HG02642 (cell line): ENCODE measurements at regions not wholly inside any gene's neighbourhood (a gene's known extent, or its start where the extent isn't known, plus 50 kb on each side); places are given as distances from the start of the nearest gene placed in this dataset.

Source experiments
- ATAC-seq: cut with Tn5 transposase; IDR thresholded peaks from one replicate; pipeline ENCODE4 v1.9.1; 2021; ENCODE audit warnings: mild to moderate bottlenecking; ENCODE audit not compliant: unreplicated experiment, poor library complexity

DNA sequence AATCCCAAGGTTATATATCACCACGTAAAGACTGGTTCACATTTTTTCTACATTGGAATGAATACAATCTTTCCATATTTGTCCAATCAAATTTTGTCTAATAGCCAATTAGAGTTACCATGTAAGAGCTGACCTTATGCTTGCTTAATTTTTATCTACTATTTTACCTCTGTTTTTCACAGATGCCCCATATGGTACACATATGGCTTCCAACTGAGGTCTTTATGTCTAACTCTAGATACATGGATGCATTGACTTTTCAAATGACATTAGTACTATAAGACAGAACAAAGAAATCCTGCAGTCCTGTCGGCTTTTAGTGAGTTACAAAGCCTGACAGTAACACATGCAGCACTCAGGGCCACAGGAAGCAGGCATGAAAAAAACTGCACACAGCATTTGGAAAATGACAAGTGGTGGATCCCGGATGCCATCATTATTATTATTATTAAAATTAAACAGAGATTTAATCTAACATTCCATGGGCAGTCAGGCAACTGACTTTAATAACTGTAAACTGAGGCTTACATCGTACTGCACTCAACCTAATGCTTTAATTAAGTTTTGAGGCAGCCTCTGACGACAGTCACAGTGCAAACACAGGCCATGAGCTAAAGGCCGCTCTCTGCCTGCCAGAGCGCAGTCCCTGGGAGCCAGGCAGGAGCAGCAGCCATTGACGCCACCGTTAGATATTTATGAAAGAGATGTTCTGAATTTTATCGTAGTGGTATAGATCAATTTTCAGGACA lies 113.9 kb upstream of the TMCO5A start:
- no peak for ATAC-seq

DNA sequence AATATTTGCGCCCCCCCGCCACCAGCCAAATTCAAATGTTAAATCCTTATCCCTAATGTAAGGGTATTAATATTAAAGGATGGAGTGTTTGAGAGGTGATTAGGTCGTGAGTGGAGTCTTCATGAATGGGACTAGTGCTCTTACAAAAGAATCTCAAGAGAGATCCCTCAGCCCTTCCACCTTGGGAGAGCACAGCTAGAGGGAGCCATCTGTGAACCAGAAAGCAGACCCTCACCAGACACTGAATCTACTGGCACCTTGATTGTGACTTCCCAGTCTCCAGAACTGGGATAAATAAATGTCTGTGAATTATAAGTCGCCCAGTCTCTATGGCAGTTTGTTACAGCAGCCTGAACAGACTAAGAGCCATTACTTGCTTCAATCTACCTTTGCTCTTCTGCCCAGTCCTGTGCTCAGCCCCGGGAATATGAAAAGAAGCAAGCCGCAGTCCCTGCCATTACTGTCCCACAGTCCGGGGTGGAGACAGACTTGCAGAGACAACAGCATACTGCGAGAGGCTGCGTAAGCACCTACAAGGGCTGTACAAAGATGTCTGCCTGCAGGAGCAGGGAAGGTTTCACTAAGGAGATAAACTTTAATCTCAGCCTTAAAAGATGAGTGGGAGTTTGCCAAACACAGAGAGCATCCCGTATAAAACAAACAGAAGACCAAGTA lies 110.7 kb upstream of the TMCO5A start:
- no peak for ATAC-seq

DNA sequence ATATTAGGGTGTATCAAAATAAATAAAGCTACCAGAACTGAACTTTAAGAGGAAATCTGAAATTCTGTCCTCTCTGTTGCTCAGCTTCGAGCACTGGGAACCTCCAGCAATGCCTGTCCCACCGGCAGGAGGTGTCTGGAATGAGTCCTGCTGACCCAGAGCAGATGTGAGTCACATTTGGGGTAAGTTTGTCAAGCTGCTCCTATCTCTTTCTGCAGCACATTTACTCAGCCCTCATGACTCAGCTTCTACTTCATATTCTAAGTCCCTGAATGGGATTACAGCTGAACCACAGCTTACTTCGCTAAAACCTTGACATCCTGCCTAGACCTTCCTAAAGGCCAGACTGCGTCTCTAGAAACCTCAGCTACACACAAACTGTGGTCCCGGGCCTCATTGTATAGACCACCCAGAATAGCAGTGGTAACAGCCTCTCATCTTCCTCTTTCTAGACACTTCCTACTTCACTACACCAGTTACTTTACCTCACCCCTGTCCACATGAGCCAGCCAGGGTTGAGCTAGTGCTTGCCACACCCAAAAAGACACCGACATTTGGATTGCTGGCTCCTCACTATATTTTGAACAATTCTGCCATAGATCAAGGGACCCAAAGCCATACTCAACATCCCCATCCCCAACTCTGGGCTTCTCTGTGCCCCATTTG lies 109.6 kb upstream of the TMCO5A start:
- no peak for ATAC-seq

DNA sequence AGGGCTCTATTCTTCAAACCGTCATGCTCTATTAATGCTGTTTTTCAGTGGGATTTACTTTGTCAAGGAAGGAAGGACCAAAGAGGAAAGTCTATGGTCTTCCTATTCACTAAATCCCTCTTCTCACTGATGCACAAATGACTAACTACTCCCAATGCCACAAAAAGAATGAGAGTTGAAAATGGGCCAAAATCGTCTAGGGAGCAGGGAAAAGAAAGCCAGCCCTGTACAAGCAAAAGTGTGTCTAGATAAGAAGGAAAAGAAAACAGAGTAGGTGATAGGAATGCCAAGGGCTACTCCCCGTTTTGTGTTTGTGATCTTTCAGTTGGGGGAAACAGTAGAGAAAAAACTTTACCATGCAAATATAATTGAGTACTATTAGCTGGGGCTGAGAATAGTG lies 97.2 kb upstream of the TMCO5A start:
- no peak for ATAC-seq

DNA sequence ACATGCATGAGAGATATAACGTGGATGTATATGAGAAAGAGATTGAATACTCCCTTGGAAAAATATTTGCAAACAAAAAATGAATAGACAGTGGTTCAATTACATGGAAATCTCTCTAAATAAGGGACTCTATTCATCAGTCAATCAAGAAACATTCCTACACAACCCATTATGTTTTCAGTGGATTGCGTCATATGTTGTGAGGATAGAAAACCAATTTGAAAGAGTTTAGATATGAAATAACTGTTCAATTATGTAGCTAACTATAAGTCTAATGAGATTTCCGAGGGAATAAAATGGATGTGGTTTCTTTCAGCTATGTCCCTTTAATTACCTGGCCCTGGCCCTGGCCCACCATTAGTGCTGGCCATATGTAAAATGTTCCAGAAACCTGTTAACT lies 86.7 kb upstream of the TMCO5A start:
- no peak for ATAC-seq

DNA sequence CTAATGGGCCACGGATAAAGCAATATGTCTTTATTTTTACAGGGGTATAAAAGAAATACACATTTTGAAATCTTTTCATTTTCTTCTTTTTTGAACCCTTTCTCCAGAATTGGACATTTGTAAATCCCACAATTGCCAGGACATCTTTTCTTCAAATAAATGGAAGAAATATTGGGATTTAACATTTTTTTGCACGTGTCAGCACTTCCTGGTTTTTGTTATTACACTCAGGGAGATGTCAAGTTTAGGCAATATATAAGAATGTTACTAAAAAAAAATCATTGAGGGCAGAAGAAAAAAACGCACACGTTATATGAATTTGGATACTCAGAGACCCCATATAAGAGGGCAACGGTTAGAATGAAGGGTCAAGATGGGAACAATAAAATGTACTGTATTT lies 78.3 kb upstream of the TMCO5A start:
- ATAC-seq, result no peak

DNA sequence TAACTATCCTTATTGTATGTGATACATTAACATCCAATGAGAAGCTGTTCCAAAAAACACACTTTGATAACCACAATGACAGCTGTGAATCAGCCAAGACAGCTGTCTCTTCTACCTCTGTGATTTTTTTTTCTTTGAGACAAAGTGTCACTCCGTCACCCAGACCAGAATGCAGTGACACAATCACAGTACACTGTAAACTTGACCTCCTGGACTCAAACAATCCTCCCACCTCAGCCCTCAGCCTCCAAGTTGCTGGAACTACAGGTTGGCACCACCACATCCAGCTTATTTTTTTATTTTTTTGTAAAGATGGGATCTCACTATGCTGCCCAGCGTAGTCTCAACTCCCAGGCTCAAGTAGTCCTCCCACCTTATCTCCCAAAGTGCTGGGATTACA lies 73.5 kb upstream of the TMCO5A start:
- no peak for ATAC-seq

DNA sequence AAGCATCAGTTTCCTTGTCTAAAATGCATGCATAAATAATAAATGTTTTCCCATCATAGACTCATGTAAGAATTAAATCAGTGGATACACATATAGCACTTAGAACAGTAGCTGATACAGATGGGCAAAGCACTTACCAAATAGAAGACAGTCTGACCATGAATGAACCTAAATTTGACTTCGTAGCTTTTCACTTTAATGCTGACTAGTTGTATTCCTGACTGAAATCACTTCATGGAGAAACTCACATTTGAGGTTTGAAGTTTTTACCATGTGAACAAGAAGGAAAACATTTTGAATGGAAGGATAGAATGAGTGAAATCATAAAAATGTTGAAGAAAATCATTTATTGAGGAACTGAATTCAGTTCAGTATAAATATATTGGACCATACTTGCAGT lies 68.8 kb upstream of the TMCO5A start:
- ATAC-seq, result no peak

DNA sequence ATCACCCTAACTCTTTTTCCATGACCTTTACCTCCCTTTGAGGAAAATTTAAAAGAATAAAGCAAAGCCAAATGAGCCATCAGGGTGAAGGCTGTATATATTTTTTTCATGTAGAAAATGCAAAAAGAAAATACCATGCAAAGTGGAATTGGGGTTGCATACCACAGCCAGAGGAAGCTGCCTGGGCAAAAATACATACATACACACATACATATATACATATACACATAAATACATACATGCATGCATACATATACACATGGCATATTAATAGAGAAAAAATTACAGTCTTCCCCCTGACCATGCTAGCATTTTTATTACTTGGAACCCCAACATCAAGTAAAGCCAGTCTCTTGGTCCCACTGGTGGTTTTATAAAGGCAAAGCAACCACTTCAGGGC lies 63.7 kb upstream of the TMCO5A start:
- no peak for ATAC-seq

DNA sequence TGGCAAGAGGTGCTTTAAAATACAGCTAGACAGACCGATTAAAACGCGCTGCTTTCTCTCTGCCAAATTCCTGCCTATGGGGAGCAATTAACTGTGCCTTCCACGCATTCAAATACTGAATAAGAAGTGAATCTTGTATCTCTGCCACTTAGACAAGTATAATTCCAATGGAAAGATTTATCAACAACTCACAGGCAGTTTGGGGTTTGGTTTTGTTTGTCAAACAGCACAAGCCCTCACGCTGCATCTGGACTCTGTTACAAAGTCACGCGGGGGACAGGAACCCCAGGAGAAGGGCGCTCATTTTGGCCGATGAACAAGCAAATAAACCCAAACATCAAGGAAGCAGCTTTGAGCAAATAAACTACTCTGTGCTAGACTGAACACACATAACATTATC lies 61.8 kb upstream of the TMCO5A start:
- ATAC-seq, result no peak

DNA sequence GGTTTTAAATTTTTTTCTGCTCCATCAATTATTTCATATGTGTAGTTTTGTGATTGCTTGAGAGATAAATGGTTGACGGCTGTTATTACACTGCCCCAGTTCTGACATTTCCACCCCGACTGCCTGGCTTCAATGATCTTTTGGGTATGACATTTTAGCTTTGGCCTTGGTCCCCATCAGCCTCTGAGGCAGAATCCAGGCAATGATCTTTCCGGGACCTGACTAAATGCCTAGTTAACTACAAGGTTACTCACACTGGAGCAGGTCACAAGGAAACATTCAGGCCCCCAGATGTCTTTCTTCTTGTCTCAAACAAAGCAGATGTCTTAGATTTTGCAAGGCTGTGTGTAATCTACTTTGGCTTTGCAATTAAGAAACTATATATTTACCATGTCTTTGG lies 61.1 kb upstream of the TMCO5A start:
- ATAC-seq, result no peak

DNA sequence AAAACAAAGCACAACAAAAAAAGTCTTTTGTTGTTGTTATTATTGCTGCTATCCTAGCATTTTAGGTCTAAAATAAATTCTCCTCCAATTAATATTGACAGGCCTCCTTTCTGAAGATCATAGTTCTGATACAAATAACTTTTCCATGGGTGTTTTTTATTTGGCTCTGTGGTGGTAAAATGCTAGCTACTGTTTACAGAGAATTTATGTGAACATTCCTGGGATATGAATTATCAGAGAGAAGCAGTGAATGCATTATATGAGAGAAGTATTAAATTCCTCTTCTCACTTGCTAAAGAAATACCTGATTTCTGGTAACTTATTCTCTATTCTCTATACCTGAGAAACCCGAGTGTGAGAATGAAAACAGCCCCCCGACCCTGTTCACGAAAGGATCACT lies 57.5 kb upstream of the TMCO5A start:
- ATAC-seq, result no peak

DNA sequence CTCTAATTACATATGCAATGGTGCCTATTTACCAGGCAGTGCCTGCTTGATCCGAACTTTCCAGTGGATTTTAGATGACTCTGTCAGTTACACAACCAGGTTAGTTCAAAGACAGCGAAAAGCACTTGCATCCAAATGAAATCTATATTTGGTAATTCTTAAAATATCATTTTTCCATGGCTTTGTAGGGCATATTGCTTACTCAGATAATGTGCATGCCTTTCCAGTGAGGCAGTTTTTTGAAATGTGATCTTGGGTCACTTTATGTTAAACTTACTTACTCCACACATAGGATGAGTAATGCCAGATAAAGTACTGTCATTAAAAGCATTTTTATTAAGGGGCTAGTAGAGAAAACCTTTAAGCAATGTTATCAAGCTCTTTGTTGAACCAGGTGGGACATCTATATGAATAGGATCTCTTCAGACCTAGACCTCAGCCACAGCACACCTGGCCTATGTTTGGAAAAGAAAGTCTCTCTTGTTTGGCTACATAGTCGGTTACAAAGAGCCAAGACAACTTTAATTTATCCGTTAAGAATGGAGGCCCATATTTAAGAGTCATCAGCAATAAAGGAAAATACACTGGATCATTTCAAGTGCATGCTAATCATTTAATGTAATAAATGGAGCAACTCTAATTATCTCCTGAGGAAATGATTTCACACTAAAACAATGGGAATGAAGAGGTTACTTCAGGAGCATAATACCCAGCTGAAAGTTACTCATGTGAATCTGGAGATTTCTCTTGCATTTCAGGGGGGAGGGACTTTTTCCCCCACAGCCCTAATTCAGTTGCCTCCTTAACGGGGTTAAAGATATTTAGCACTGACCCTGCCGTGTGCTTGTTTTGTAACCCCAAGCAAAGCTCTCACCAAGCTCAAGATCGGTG lies 56.3 kb upstream of the TMCO5A start:
- ATAC-seq, result no peak

DNA sequence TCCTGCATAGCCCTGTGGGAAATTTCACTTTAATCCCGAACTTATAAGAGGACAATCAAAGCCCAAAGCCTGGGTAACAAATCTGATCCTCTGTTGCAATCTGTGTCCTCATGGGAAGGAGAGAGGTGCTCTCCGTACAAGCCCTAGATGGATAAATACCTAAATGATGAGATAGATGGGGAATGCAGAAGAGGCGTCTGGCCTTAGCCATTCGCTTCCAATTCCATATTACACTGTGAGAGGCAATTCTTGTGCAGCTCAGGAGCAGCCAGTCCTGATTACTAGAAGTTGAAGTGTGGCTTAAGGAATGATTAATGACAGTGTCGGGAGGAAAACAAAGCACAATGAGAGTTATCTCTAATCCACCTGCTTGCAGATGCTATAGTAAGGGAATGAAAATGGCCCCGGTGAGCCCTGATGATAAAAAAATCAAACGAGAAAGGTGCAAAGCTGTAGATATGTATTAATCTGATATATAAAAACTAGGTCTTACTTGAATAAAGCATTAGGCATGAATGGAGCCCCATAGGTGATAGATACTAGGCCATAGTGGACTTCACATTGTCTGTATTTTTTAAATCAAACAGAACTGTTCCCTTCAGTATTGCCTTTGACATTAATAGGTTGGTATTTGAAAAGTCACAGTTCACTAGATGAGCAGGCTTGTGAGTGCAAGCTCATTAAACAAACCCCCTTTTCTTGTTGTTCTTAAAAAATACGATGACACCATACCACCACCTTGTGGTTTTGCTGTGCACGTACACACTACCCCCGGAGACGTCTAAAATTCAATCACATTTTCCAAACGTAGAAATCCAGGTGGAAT lies 54.2 kb upstream of the TMCO5A start:
- no peak for ATAC-seq

DNA sequence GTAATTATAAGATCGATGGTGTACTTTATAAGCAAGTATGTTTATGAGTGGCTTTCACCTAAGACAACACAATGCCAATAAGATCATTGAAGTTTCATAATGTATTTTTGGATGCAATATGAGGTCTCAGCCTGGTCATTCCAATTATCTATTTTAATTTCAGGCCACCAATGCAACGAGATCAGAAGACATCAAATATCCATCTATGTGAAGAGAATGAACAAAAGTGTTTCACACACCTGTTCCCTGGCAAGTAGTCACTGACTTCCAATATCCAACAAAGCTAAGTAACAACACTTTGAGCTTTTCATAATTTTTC lies 53.6 kb upstream of the TMCO5A start:
- ATAC-seq, result no peak

DNA sequence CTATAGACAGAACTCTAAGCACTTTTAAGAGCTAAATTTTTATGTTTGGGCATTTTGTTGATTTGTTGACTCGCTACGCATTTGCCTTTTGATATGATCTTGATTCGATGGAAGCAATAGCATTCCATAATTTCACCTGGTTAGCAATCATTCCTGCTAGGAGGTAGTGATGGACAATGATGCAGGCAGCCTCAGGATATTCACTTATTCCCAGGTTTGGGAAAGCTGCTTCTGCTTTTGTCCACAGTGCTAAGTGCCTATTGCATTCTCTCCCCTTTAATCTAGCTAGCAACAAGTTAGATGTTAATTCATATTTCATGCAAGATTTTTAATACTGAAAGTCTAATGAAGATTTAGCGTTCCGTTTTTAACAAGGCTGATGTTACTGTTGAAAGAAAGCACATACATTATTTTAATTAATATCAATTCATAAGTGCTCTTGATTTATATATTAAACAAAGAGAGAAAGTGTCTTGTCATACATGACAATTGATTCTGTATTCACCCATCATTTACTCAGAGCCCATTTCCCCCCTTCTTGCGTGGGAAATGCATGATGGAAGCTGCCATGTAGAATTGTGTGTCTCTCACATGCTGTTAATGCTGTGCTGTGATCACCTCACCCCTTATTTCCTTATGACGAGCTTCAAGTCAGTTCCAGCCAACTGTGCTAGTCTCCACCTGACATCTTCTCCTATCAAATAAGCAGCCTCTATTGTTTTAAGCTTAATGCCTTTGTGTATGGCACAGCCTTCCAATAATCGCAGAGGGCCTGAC lies 53.0 kb upstream of the TMCO5A start:
- no peak for ATAC-seq

DNA sequence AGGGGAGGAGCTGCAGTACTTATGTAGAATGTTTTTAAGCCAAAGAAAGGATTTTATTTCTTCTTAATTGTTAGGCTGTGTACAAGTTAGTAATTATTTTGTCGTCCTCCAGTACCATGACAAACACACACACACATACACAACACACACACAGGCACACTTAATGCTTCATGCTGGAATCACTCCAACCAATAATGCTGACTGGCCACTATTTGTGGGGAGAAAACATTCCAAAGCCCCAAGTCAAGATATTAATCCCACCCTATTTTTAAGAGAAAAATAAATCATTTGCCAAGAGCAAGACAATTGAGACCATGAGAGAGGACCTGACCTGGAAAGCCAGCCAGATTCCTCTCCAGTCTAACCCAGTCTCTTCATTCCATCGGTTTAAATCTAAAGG lies 51.8 kb upstream of the TMCO5A start:
- ATAC-seq, result no peak
